Activated CD8-positive, alpha-beta T cell treated with anti-CD3 and anti-CD28 coated beads, Interleukin-2, amount 10 ng/mL, durations not matched to agents 7 days and 5 days (primary cell): ENCODE measurements at regions not wholly inside any gene's neighbourhood (a gene's known extent, or its start where the extent isn't known, plus 50 kb on each side); places are given as distances from the start of the nearest gene placed in this dataset.

Experiments
- ATAC-seq: fragments of 150-1000 bp; cut with Tn5 transposase; one replicate; pipeline ENCODE4 v1.10.0; 2021; ENCODE audit warnings: moderate library complexity
- CTCF ChIA-PET: fragments of 350-600 bp; sonication (Branson Sonifier 250); formaldehyde crosslinking; loops from one replicate; lab custom pipeline; 2021; ENCODE audit warnings: antibody characterized with exemption; lab: Charles Lee
- POLR2A ChIA-PET: fragments of 350-600 bp; sonication (Branson Sonifier 250); formaldehyde crosslinking; loops from one replicate; lab custom pipeline; 2021; ENCODE audit warnings: antibody characterized with exemption; lab: Charles Lee
- DNase-seq: peaks from one replicate; pipeline ENCODE4 v3.0.0-alpha.2; 2020
- H3K27ac Mint-ChIP-seq: one replicate; pipeline ENCODE4 v1.8.0; 2021; ENCODE audit warnings: mild to moderate bottlenecking, mixed read lengths
- H3K27me3 Mint-ChIP-seq: one replicate; pipeline ENCODE4 v1.8.0; 2021; ENCODE audit warnings: low read depth, mixed read lengths
- H3K36me3 Mint-ChIP-seq: one replicate; pipeline ENCODE4 v1.8.0; 2021; ENCODE audit warnings: low read depth, mixed read lengths
- H3K4me1 Mint-ChIP-seq: one replicate; pipeline ENCODE4 v1.8.0; 2021; ENCODE audit warnings: low read depth, mixed read lengths
- H3K4me3 Mint-ChIP-seq: one replicate; pipeline ENCODE4 v1.8.0; 2021; ENCODE audit warnings: mild to moderate bottlenecking, mixed read lengths
- H3K9me3 Mint-ChIP-seq: one replicate; pipeline ENCODE4 v1.8.0; 2022; ENCODE audit warnings: mixed read lengths; ENCODE audit not compliant: insufficient read depth

GRCh38 chrX:39766085-39766726 lies 331.6 kb downstream of the BCOR start:
- CTCF ChIA-PET, result interaction anchor here (1.2 kb wide), 1 partner anchor 15 kb away, joined by 3 read pairs; no protein-coding TSS in a partner anchor
- Mint-ChIP-seq H3K27ac (peak overlapping the region; percentile 93), H3K4me3 (peak overlapping the region; percentile 55), H3K9me3 (no peaks in the 10 kb centered on the region), H3K4me1 (peaks cover 31% of the 10 kb centered on the region), H3K27me3 (no peaks in the 10 kb centered on the region), H3K36me3 (no peaks in the 10 kb centered on the region)
- ATAC-seq (peak; percentile 93), DNase-seq (peak; percentile 55)
- POLR2A ChIA-PET, result interaction anchor here (1.6 kb wide), 1 partner anchor 8 kb away, joined by 8 read pairs; no protein-coding TSS in a partner anchor

DNA sequence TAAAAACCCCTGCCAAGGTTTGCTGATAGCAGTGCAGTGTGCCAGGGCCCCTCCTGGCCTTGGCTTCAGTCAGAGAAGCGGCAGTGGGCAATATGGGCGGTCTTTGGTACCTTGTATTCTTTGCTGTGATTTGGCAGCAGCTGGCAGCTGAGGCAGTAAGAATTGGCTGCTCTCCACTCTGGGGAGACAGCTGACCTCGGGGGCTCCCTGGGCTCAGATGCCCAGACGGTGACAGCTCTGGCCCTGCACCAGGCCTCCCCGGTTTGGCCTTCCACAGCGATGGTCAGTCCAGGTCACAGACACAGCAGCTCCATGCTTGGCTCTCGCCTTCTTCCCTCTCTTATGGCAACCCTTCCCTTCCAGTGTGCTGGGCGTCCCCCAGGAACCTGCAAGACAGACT lies 330.9 kb downstream of the BCOR start:
- Mint-ChIP-seq H3K9me3 (no peaks in the 10 kb centered on the region), H3K27ac (peak overlapping the region; percentile 93), H3K4me1 (peaks cover 36% of the 10 kb centered on the region), H3K27me3 (no peaks in the 10 kb centered on the region), H3K4me3 (no peak overlapping the region), H3K36me3 (no peaks in the 10 kb centered on the region)
- CTCF ChIA-PET, result interaction anchor here (1.2 kb wide), 1 partner anchor 15 kb away, joined by 3 read pairs; no protein-coding TSS in a partner anchor
- POLR2A ChIA-PET, result no interaction called here
- DNase-seq (no peak), ATAC-seq (no peak)

DNA sequence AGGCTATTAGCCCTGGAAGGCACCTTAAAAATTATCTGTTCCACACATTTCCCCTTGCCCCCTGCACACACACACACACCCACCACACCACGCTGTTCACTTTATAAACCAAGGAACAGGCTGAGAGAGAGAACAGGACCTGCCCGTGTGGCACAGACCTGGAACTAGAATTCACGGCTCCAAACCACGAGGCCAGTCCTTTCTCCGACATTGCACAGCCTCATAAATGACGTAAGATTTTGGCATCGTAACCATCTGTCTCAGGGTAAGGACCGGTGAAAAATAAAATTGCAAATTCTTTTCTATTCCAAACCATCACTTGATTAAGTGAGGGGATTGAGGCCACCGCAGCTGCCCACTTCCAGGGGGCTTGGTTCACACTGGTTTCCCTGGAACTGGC lies 330.3 kb downstream of the BCOR start:
- Mint-ChIP-seq H3K27ac (no peak overlapping the region), H3K36me3 (no peaks in the 10 kb centered on the region), H3K4me3 (no peak overlapping the region), H3K4me1 (peaks cover 41% of the 10 kb centered on the region), H3K9me3 (no peaks in the 10 kb centered on the region), H3K27me3 (no peaks in the 10 kb centered on the region)
- ChIA-PET POLR2A (no interaction called here), CTCF (no interaction called here)
- no peak for ATAC-seq
- DNase-seq, result no peak

GRCh38 chrX:39769748-39770147 lies 328.0 kb downstream of the BCOR start:
- no peaks in the 10 kb centered on the region for H3K9me3 Mint-ChIP-seq
- ATAC-seq (no peak), DNase-seq (no peak)
- no peak overlapping the region for H3K4me3 Mint-ChIP-seq
- ChIA-PET POLR2A (no interaction called here), CTCF (no interaction called here)
- peaks cover 54% of the 10 kb centered on the region for H3K4me1 Mint-ChIP-seq
- H3K27ac Mint-ChIP-seq, result no peak overlapping the region
- no peaks in the 10 kb centered on the region for H3K36me3 Mint-ChIP-seq
- no peaks in the 10 kb centered on the region for H3K27me3 Mint-ChIP-seq

- Mint-ChIP-seq H3K36me3 (no peaks in the 10 kb centered on the region), H3K4me3 (no peak overlapping the region), H3K27me3 (no peaks in the 10 kb centered on the region), H3K27ac (peak overlapping the region; percentile 94), H3K9me3 (no peaks in the 10 kb centered on the region), H3K4me1 (peaks cover 45% of the 10 kb centered on the region)
- CTCF ChIA-PET, result no interaction called here
- DNase-seq (no peak), ATAC-seq (no peak)
- POLR2A ChIA-PET, result interaction anchor here (1.5 kb wide), 1 partner anchor 84 kb away, joined by 5 read pairs; no protein-coding TSS in a partner anchor
Observed at GRCh38 chrX:39771089-39771488, 326.7 kb downstream of the BCOR start.

- ChIA-PET POLR2A (interaction anchor here (0.7 to 1.5 kb wide), 7 partner anchors 21 to 343 kb away, joined by 3 to 5 read pairs (median 3); partner anchors contain the start of gene BCOR), CTCF (interaction anchor here (1.0 to 1.2 kb wide), 2 partner anchors 41 to 64 kb away, joined by 3 to 5 read pairs; no protein-coding TSS in a partner anchor)
- peak overlapping the region; percentile 42 for H3K4me3 Mint-ChIP-seq
- no peaks in the 10 kb centered on the region for H3K27me3 Mint-ChIP-seq
- ATAC-seq, result peak; percentile 63
- DNase-seq, result peak; percentile 48
- H3K9me3 Mint-ChIP-seq, result no peaks in the 10 kb centered on the region
- H3K4me1 Mint-ChIP-seq, result peaks cover 40% of the 10 kb centered on the region
- H3K27ac Mint-ChIP-seq, result peak overlapping the region; percentile 94
- H3K36me3 Mint-ChIP-seq, result no peaks in the 10 kb centered on the region
Observed at GRCh38 chrX:39772057-39772832, 325.5 kb downstream of the BCOR start.

DNA sequence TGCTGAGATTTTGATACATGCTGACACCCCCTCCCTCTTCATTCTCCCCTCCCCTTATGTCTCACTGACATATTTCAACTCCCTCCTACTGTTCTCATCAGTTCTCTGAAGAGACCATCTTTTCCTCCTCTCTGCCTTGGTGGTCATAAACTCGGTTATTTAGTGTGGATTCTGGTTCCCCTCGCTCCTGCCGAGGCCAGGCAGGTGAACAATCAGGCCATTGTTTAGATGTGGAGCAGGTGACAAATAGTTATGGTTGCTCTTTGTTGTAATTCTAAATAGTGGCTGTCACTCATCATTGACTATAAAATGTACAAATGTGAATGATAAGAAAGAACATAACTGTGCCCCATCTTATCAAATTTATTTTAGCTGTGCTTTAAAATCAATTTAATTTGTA lies 324.6 kb downstream of the BCOR start:
- Mint-ChIP-seq H3K4me3 (no peak overlapping the region), H3K27me3 (no peaks in the 10 kb centered on the region), H3K27ac (peak overlapping the region; percentile 67), H3K9me3 (no peaks in the 10 kb centered on the region), H3K4me1 (peaks cover 47% of the 10 kb centered on the region), H3K36me3 (no peaks in the 10 kb centered on the region)
- ChIA-PET CTCF (no interaction called here), POLR2A (interaction anchor here (0.8 to 1.0 kb wide), 4 partner anchors 22 to 396 kb away, joined by 3 read pairs; no protein-coding TSS in a partner anchor)
- DNase-seq (no peak), ATAC-seq (no peak)

GRCh38 chrX:39773923-39774773 lies 323.6 kb downstream of the BCOR start:
- H3K27me3 Mint-ChIP-seq, result no peaks in the 10 kb centered on the region
- no peaks in the 10 kb centered on the region for H3K36me3 Mint-ChIP-seq
- CTCF ChIA-PET, result interaction anchor here (0.6 to 1.2 kb wide), 3 partner anchors 33 to 62 kb away, joined by 3 to 4 read pairs (median 3); no protein-coding TSS in a partner anchor
- peak overlapping the region; percentile 61 for H3K4me3 Mint-ChIP-seq
- no peaks in the 10 kb centered on the region for H3K9me3 Mint-ChIP-seq
- ATAC-seq (peak; percentile 63), DNase-seq (peak; percentile 29)
- H3K27ac Mint-ChIP-seq, result peak overlapping the region; percentile 91
- peaks cover 47% of the 10 kb centered on the region for H3K4me1 Mint-ChIP-seq
- POLR2A ChIA-PET, result interaction anchor here (0.8 to 1.6 kb wide), 6 partner anchors 9 to 403 kb away, joined by 3 to 8 read pairs (median 3); no protein-coding TSS in a partner anchor

- ChIA-PET POLR2A (interaction anchor here (0.8 to 1.6 kb wide), 4 partner anchors 9 to 402 kb away, joined by 3 to 8 read pairs (median 3); no protein-coding TSS in a partner anchor), CTCF (interaction anchor here (0.6 to 1.2 kb wide), 3 partner anchors 34 to 63 kb away, joined by 3 to 4 read pairs (median 3); no protein-coding TSS in a partner anchor)
- H3K4me3 Mint-ChIP-seq, result peak overlapping the region; percentile 61
- H3K27ac Mint-ChIP-seq, result peak overlapping the region; percentile 91
- no peaks in the 10 kb centered on the region for H3K9me3 Mint-ChIP-seq
- H3K36me3 Mint-ChIP-seq, result no peaks in the 10 kb centered on the region
- peaks cover 47% of the 10 kb centered on the region for H3K4me1 Mint-ChIP-seq
- no peak for ATAC-seq
- H3K27me3 Mint-ChIP-seq, result no peaks in the 10 kb centered on the region
- no peak for DNase-seq
Observed at GRCh38 chrX:39774774-39775328, 322.9 kb downstream of the BCOR start.

DNA sequence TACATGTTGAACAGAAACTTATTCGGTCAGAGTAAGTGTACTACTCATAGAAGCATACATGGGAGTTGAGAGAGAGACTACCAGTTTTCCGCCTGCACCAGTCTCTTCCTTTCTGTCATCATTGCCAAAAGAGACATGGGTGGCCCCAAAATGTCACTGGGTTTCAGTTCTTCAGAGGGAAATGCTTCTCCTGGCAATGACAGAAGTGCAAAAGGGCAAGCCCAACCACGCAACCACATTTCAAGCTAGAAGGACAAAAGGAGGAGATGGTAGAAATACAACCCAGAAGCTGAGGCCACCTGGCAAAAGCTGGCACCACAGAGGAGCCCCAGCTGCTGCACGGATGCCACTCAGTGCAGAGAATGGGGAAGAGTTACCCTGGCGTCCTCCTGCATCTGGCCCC lies 320.1 kb downstream of the BCOR start:
- peak; percentile 33 for DNase-seq
- Mint-ChIP-seq H3K27me3 (no peaks in the 10 kb centered on the region), H3K36me3 (no peaks in the 10 kb centered on the region), H3K9me3 (no peaks in the 10 kb centered on the region), H3K27ac (peak overlapping the region; percentile 53), H3K4me3 (no peak overlapping the region), H3K4me1 (peaks cover 33% of the 10 kb centered on the region)
- POLR2A ChIA-PET, result interaction anchor here (0.6 to 0.8 kb wide), 2 partner anchors 13 to 597 kb away, joined by 3 to 4 read pairs; no protein-coding TSS in a partner anchor
- CTCF ChIA-PET, result no interaction called here
- no peak for ATAC-seq
